PFSK-1 (cell line): ENCODE measurements at regions not wholly inside any gene's neighbourhood (a gene's known extent, or its start where the extent isn't known, plus 50 kb on each side); places are given as distances from the start of the nearest gene placed in this dataset.

ENCODE experiments used
- POLR2AphosphoS5 ChIP-seq: IDR thresholded peaks from 2 replicates; pipeline ENCODE4 v1.6.1; 2012; ENCODE audit warnings: low read depth, mild to moderate bottlenecking, control low read depth, low read length, moderate library complexity
- SIN3A ChIP-seq: IDR thresholded peaks from 2 replicates; pipeline ENCODE4 v1.6.1; 2012; ENCODE audit warnings: mild to moderate bottlenecking, low read length, moderate library complexity, borderline replicate concordance; ENCODE audit not compliant: insufficient read depth
- TAF1 ChIP-seq: IDR thresholded peaks from 2 replicates; pipeline ENCODE4 v1.6.1; 2012; ENCODE audit warnings: low read length, control low read depth, borderline replicate concordance; ENCODE audit not compliant: insufficient read depth
- TF ChIP-seq, protein P1 (sequence below), 2 experiments: IDR thresholded peaks; 2 replicates each; pipeline versions ENCODE4 v1.6.1 to v1.8.0; 2011 to 2012; ENCODE audit warnings: low read depth in 2 of 2, low read length in 2 of 2, control low read depth in 1 of 2, inconsistent platforms in 1 of 2, mild to moderate bottlenecking in 1 of 2, moderate library complexity in 1 of 2; ENCODE audit not compliant: insufficient read depth in 1 of 2

DNA sequence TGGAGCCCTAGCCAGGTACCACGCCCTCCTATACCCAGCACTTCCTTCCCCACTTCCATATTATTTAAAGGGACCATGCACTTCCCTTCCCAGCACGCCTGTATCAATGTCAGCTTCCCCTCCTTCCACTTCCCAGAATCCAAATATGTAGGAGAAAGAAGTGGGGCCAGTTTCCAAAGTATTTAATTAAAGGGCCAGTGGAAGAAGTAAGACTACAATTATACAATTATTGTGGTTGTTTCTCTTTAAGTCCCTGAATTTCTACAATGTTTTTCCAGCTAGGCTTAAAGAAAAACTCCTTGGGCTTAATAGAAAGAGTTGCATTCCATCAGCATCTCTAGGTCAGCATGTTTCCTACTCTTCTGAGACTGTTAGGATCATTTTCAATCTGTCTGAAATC is 515.8 kb downstream of the PREX1 start:
- TF ChIP-seq TAF1 (no peak), POLR2AphosphoS5 (no peak), SIN3A (no peak)
- TF ChIP-seq, protein P1, sequence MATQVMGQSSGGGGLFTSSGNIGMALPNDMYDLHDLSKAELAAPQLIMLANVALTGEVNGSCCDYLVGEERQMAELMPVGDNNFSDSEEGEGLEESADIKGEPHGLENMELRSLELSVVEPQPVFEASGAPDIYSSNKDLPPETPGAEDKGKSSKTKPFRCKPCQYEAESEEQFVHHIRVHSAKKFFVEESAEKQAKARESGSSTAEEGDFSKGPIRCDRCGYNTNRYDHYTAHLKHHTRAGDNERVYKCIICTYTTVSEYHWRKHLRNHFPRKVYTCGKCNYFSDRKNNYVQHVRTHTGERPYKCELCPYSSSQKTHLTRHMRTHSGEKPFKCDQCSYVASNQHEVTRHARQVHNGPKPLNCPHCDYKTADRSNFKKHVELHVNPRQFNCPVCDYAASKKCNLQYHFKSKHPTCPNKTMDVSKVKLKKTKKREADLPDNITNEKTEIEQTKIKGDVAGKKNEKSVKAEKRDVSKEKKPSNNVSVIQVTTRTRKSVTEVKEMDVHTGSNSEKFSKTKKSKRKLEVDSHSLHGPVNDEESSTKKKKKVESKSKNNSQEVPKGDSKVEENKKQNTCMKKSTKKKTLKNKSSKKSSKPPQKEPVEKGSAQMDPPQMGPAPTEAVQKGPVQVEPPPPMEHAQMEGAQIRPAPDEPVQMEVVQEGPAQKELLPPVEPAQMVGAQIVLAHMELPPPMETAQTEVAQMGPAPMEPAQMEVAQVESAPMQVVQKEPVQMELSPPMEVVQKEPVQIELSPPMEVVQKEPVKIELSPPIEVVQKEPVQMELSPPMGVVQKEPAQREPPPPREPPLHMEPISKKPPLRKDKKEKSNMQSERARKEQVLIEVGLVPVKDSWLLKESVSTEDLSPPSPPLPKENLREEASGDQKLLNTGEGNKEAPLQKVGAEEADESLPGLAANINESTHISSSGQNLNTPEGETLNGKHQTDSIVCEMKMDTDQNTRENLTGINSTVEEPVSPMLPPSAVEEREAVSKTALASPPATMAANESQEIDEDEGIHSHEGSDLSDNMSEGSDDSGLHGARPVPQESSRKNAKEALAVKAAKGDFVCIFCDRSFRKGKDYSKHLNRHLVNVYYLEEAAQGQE (IDR thresholded peaks at IDR 0.05; ENCODE audit: insufficient read depth in 1 of 2, low read depth in 2 of 2, low read length in 2 of 2), result no peak
